K562 (cell line): ENCODE measurements at regions not wholly inside any gene's neighbourhood (a gene's known extent, or its start where the extent isn't known, plus 50 kb on each side); places are given as distances from the start of the nearest gene placed in this dataset.

ENCODE experiments used
- CBX3 ChIP-seq, 2 experiments: IDR thresholded peaks; 1 replicate in 1 of 2; 2 replicates in 1 of 2; pipeline ENCODE4 v1.6.1; 2012; ENCODE audit warnings: inconsistent platforms in 2 of 2, low read length in 2 of 2, borderline replicate concordance in 1 of 2, control low read depth in 1 of 2
- CSDE1 ChIP-seq, 2 experiments: fragments of 450-650 bp; IDR thresholded peaks; 2 replicates each; pipeline ENCODE4 v1.6.1; 2016; ENCODE audit warnings: mild to moderate bottlenecking in 1 of 2
- FIP1L1 ChIP-seq: fragments of 200-400 bp; formaldehyde crosslinking; IDR thresholded peaks from 2 replicates; pipeline ENCODE4 v1.6.1; 2018; ENCODE audit warnings: mild to moderate bottlenecking, low read depth, low read length; ENCODE audit not compliant: poor library complexity, severe bottlenecking
- PATZ1 ChIP-seq: fragments of 250-450 bp; sonication (Bioruptor Pico); IDR thresholded peaks from 2 replicates; pipeline ENCODE4 v1.5.0; 2020; ENCODE audit warnings: mild to moderate bottlenecking, borderline replicate concordance
- ZFX ChIP-seq: sonication (generic); formaldehyde crosslinking; IDR thresholded peaks from 2 replicates; pipeline ENCODE4 v1.8.0; 2022; ENCODE audit warnings: mild to moderate bottlenecking, missing genetic modification reagents, moderate library complexity
- ZNF512 ChIP-seq: IDR thresholded peaks from 2 replicates; pipeline ENCODE4 v1.6.1; 2016; ENCODE audit warnings: missing genetic modification characterization, missing compliant biosample characterization

GRCh38 chr1:55747408-55747841 is 532.3 kb upstream of the USP24 start:
- TF ChIP-seq PATZ1 (CRISPR knock-in tag): no peak
- TF ChIP-seq ZFX (CRISPR knock-in tag): no peak
- TF ChIP-seq ZNF512: no peak
- TF ChIP-seq CBX3 (IDR thresholded peaks at IDR 0.05; ENCODE audit: borderline replicate concordance in 1 of 2, low read length in 2 of 2): no peak
- TF ChIP-seq FIP1L1: no peak
- TF ChIP-seq CSDE1 (IDR thresholded peaks at IDR 0.05): no peak
